HG03354 (cell line): ENCODE measurements at regions not wholly inside any gene's neighbourhood (a gene's known extent, or its start where the extent isn't known, plus 50 kb on each side); places are given as distances from the start of the nearest gene placed in this dataset.

Experiments used
- ATAC-seq: cut with Tn5 transposase; IDR thresholded peaks from one replicate; pipeline ENCODE4 v1.9.1; 2021; ENCODE audit warnings: mild to moderate bottlenecking; ENCODE audit not compliant: unreplicated experiment, poor library complexity, severe bottlenecking

GRCh38 chr1:80836505-80836904 is 964.2 kb upstream of the ADGRL2 start:
- no peak for ATAC-seq

DNA sequence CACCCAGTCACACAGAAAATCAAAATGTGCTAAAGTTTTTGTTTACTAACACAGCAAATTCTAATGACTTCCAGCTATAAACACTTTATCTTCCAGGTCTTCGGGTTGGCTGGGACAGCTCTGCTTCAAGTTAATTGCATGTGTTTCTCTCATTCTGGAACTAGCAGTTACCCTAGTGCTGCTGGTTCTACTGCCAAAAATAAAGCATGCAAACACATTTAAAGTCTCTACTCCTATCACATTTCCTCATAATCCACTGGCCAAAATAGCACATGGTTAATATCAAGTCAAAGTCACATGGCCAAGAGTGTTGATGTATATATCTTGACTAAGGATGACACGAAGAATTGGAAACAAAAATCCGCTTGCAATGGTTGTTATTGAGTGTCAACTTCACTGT is 973.1 kb upstream of the ADGRL2 start:
- ATAC-seq = no peak

DNA sequence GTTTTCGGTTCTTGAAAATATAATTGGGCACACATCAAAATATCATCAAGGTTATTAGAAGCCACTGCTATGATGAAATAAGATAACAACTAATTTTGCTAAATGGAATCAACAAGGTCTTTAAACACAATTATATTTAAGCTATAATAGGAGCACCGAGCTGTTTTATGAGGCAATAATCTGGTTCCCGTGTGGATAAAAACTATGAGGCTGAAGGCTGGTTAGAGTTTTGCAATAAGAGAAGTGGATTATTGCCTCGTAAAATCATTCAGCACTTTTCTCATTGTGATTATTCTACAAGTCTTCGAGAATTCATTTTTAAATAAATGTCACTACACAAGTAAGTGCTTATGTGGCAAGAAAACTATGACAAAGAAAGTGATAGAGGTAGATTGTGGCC is 975.7 kb upstream of the ADGRL2 start:
- ATAC-seq = no peak

DNA sequence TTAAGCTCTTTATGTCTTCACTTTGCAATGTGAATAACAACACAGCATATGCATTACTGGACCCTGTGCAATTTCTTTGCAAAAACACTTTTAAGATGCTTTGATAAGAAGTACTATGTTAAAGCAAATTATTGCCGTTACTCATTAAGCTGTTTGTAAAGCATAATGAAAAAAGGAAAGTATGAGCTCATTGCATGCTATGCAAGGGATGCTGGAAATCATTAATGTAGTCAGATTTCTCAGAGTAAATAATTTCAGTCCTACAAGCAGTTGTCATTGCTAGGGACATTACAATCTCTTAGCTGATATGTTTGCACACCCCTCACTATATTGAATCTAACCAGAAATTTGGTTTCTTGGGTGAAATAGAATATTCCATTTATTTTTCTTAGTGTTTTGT is 982.5 kb upstream of the ADGRL2 start:
- no peak for ATAC-seq

- ATAC-seq = no peak
Observed at GRCh38 chr1:80807981-80808380, 992.8 kb upstream of the ADGRL2 start.

- no peak for ATAC-seq
Observed at GRCh38 chr1:80806431-80806830, 994.3 kb upstream of the ADGRL2 start.

DNA sequence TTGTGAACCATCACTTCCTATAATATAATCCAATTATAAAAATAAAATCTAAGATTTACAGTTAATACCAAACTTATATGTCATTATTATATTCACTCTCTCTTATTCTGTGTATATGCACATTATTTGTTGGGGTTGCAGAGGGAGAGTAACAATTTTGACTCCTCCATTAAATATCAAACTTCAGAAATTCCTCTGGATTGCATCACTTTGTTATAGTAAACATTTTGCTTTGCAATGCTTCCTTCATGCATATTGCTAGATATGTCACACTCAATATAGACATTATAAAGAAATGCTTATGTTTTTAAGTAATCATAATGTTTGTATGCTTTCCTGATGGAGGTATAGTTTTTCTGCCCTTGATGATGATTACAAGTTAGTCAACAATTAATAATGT is 999.0 kb upstream of the ADGRL2 start:
- no peak for ATAC-seq

- ATAC-seq = no peak
Observed at GRCh38 chr1:80799457-80799856, 1001.3 kb upstream of the ADGRL2 start.

- ATAC-seq = no peak
Observed at GRCh38 chr1:80779275-80779674, 1021.5 kb upstream of the ADGRL2 start.

GRCh38 chr1:80778094-80778840 is 1022.5 kb upstream of the ADGRL2 start:
- no peak for ATAC-seq

- no peak for ATAC-seq
Observed at GRCh38 chr1:80776266-80776665, 1024.5 kb upstream of the ADGRL2 start.

GRCh38 chr1:80769208-80769750 is 1031.5 kb upstream of the ADGRL2 start:
- no peak for ATAC-seq

- no peak for ATAC-seq
Observed at GRCh38 chr1:80767711-80768110, 1033.0 kb upstream of the ADGRL2 start.

- no peak for ATAC-seq
Observed at GRCh38 chr1:80759354-80759753, 1041.4 kb upstream of the ADGRL2 start.

- no peak for ATAC-seq
Observed at GRCh38 chr1:80755944-80756343, 1044.8 kb upstream of the ADGRL2 start.

GRCh38 chr1:80751204-80751603 is 1049.5 kb upstream of the ADGRL2 start:
- ATAC-seq = no peak

DNA sequence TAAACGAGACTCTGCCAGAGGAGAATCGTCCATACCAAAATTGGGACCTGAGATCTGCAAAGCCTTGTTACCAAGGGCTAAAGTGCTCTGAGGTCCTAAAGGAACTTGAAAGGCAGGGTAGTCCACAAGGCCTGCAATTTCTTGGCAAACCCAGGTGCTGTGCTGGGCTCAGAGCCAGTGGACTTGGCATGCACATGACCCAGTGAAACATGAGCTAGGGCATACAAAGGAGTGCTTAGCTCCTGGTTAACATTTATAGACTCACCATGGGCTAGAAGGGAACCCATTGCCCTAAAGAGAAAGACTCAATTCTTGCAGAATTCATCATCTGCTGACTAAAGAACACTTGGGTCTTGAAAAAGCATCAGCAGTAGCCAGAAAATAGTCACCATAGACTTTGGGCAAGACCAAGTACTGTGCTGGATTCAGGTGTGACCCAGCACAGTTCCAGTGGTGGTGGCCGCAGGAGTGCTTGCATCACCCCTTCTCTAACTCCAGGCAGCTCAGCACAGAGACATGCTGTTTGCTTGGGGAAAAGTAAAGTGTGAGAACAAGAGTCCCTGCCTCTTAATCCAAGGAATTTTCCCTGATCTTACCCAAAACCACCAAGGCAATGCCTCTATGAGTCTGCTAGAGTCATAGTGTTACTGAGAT is 1069.4 kb upstream of the ADGRL2 start:
- no peak for ATAC-seq

DNA sequence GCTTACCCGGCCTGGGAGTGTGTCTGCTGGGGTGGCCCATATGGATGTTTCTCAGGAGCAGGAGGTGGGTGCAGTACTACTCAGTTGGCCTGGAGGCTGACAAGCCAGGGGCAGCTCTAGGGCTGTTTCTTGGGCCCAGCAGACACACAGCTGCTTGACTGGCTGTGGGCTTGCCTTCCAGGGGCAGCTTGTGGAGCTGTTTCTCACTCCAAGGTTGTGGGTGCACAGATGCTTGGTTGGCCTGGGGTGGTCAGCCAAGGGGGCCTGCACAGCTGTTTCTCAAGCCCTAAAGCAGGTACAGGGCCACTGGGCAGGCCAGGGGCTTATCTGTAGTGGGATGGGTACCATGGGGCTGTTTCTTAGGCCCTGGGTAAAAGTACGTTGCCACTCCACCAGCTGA is 1078.1 kb upstream of the ADGRL2 start:
- ATAC-seq = no peak

DNA sequence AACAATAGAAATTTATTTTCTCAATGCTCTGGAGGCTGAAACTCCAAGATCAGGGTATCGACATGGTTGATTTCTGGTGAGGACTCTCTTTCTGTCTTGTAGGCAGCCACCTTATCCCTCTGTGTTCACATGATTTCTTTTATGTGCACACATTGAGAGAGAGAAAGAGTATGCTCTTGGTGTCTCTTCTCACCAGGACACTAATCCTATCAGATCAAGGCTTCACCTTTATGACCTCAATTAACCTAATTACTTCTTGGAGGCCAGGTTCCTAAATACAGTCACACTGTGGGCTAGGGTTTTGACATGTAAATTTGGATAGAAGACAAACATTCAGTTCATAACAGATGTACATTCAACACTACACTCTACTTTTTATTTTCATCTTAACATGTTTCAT is 1094.2 kb upstream of the ADGRL2 start:
- ATAC-seq = no peak

DNA sequence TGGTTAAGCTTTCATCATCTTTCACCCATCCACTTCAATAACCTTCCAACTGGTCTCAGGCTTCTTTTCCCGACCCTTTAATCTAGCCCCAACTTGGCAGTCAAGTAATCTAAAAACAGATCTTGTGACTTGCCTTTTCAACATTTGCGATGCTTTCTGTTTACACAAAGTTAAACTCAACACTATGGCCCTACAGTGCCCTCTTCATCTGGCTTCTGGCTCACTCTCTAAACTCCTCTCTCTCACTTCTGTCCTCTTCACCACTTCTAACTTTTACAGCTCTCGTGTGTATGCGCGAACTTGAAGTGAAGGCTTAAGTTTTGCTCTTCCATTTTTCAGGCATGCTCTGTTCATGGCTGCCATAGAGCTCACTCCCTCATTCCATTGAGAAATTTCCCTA is 1122.3 kb upstream of the ADGRL2 start:
- no peak for ATAC-seq

DNA sequence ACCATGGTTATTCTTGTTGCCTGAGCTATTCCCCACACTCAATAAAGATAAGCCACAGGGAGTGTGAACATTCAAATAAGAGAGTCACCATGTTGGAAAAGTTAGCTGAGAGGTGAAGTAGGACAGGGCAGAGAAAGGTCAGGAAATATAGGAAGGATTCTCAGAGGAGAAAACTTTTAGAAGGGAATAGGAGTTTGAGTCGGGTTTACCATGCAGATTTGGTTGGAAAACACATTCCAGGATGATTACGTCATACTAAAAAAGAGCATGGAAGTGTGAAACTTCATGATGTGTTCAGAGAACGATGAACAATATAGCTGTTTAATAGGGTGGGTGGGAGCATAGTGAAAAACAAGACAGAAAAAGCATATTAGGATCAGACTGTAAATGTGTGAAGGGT is 1125.3 kb upstream of the ADGRL2 start:
- no peak for ATAC-seq
